ENCODE measurements at regions not wholly inside any gene's neighbourhood (a gene's known extent, or its start where the extent isn't known, plus 50 kb on each side); places are given as distances from the start of the nearest gene placed in this dataset.

- no peak for TF ChIP-seq EZH2 (IDR thresholded peaks at IDR 0.05; ENCODE audit: borderline replicate concordance, low read length)
- TF ChIP-seq, protein P1, sequence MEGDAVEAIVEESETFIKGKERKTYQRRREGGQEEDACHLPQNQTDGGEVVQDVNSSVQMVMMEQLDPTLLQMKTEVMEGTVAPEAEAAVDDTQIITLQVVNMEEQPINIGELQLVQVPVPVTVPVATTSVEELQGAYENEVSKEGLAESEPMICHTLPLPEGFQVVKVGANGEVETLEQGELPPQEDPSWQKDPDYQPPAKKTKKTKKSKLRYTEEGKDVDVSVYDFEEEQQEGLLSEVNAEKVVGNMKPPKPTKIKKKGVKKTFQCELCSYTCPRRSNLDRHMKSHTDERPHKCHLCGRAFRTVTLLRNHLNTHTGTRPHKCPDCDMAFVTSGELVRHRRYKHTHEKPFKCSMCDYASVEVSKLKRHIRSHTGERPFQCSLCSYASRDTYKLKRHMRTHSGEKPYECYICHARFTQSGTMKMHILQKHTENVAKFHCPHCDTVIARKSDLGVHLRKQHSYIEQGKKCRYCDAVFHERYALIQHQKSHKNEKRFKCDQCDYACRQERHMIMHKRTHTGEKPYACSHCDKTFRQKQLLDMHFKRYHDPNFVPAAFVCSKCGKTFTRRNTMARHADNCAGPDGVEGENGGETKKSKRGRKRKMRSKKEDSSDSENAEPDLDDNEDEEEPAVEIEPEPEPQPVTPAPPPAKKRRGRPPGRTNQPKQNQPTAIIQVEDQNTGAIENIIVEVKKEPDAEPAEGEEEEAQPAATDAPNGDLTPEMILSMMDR (IDR thresholded peaks at IDR 0.05; ENCODE audit: low read length), result no peak
Measured at GRCh38 chr6:132065556-132065955, 114.4 kb upstream of the CCN2 start.
